ENCODE measurements at regions not wholly inside any gene's neighbourhood (a gene's known extent, or its start where the extent isn't known, plus 50 kb on each side); places are given as distances from the start of the nearest gene placed in this dataset.

DNA sequence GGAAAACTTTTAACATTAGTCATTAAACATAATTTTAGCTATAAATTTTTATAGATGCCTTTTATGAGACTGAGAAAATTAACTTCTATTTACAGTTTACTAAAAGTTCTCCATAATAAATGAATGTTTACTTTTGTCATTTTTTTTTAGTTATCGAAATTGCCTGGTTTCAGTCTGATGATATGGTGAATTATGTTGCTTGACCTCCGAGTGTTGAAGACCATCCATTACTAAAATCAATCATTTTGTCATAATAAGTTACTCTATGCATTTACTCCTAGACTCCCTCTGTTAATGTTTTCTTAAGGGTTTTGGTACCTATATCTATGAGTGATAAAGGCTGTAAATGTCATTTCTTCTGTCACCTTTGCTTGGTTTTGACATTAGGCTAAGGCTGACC lies 516.0 kb upstream of the ROBO1 start:
- no peak for TF ChIP-seq CTCF (IDR thresholded peaks at IDR 0.05)
- no peak for TF ChIP-seq POLR2A (IDR thresholded peaks at IDR 0.05)
